SK-N-SH (cell line): ENCODE measurements at regions not wholly inside any gene's neighbourhood (a gene's known extent, or its start where the extent isn't known, plus 50 kb on each side); places are given as distances from the start of the nearest gene placed in this dataset.

Source experiments
- CTCF ChIA-PET: fragments of 300-600, 350-600 bp; formaldehyde crosslinking; extraction: SDS; loops from one replicate; lab custom pipeline; 2021; lab: Yijun Ruan, JAX
- POLR2A ChIA-PET: fragments of 350-600 bp; sonication (Branson Sonifier 250); formaldehyde crosslinking; extraction: SDS; loops from one replicate; lab custom pipeline; 2020; ENCODE audit warnings: antibody characterized with exemption, inconsistent platforms; lab: Yijun Ruan, JAX
- DNase-seq: peaks from one replicate; pipeline ENCODE4 v3.0.0; 2012
- H2AFZ ChIP-seq: fragments of 200-600 bp; sonication (generic); 2 replicates; pipeline ENCODE4 v1.8.1; 2016; ENCODE audit warnings: antibody characterized with exemption, mild to moderate bottlenecking, low read depth
- H3F3A ChIP-seq: fragments of 200-600 bp; sonication (generic); replicated peaks from 2 replicates; pipeline ENCODE3; 2016; ENCODE audit warnings: antibody characterized with exemption, mild to moderate bottlenecking; ENCODE audit not compliant: insufficient read depth
- H3K27ac ChIP-seq, 2 experiments: fragments of 200-500 bp in 1 of 2; fragments of 200-600 bp in 1 of 2; sonication (Bioruptor generic) in 1 of 2; sonication (generic), shearing (Covaris generic) in 1 of 2; 2 replicates each; pipeline versions ENCODE4 v1.5.1 to v1.6.1; 2014 to 2016; ENCODE audit warnings: low read depth in 2 of 2, inconsistent platforms in 1 of 2, low read length in 1 of 2, mild to moderate bottlenecking in 1 of 2, mixed read lengths in 1 of 2
- H3K27me3 ChIP-seq: fragments of 200-600 bp; sonication (generic), shearing (Covaris generic); 2 replicates; pipeline ENCODE4 v1.6.1; 2016; ENCODE audit warnings: mixed run types; ENCODE audit not compliant: insufficient read depth
- H3K36me3 ChIP-seq, 2 experiments: fragments of 200-500 bp in 1 of 2; fragments of 200-600 bp in 1 of 2; sonication (Bioruptor generic) in 1 of 2; sonication (generic) in 1 of 2; replicated peaks in 1 of 2; 2 replicates each; pipeline versions ENCODE3 to v1.5.1; 2014 to 2016; ENCODE audit warnings: low read length in 1 of 2, mild to moderate bottlenecking in 1 of 2; ENCODE audit not compliant: insufficient read depth in 2 of 2, control insufficient read depth in 1 of 2
- H3K4me1 ChIP-seq, 2 experiments: fragments of 200-500 bp in 1 of 2; fragments of 200-600 bp in 1 of 2; sonication (Bioruptor generic) in 1 of 2; sonication (generic), shearing (Covaris generic) in 1 of 2; 2 replicates each; pipeline versions ENCODE4 v1.5.1 to v1.6.1; 2014 to 2016; ENCODE audit warnings: low read depth in 1 of 2, low read length in 1 of 2, mixed run types in 1 of 2; ENCODE audit not compliant: insufficient read depth in 2 of 2, control insufficient read depth in 1 of 2
- H3K4me2 ChIP-seq: fragments of 200-600 bp; sonication (generic), shearing (Covaris generic); 2 replicates; pipeline ENCODE4 v1.6.1; 2017; ENCODE audit warnings: mixed run types
- H3K4me3 ChIP-seq, 2 experiments: fragments of 200-500 bp in 1 of 2; fragments of 200-600 bp in 1 of 2; sonication (Bioruptor generic) in 1 of 2; sonication (generic), shearing (Covaris generic) in 1 of 2; 2 replicates each; pipeline versions ENCODE4 v1.5.1 to v1.8.1; 2014 to 2016; ENCODE audit warnings: low read depth in 2 of 2, inconsistent platforms in 1 of 2, low read length in 1 of 2, mild to moderate bottlenecking in 1 of 2, mixed read lengths in 1 of 2, moderate library complexity in 1 of 2
- H3K79me2 ChIP-seq: fragments of 200-600 bp; sonication (generic); 2 replicates; pipeline ENCODE4 v1.8.1; 2017; ENCODE audit warnings: mild to moderate bottlenecking; ENCODE audit not compliant: insufficient read depth
- H3K9ac ChIP-seq: fragments of 200-600 bp; sonication (generic); 2 replicates; pipeline ENCODE4 v1.6.1; 2017; ENCODE audit warnings: mixed run types
- H3K9me2 ChIP-seq: fragments of 200-600 bp; sonication (generic); 2 replicates; pipeline ENCODE4 v1.6.1; 2017; ENCODE audit warnings: mixed run types
- H3K9me3 ChIP-seq: fragments of 200-600 bp; sonication (generic); 2 replicates; pipeline ENCODE4 v1.6.1; 2017; ENCODE audit warnings: mixed run types, mild to moderate bottlenecking, moderate library complexity
- H4K20me1 ChIP-seq: fragments of 200-600 bp; sonication (generic); 2 replicates; pipeline ENCODE4 v1.6.1; 2017; ENCODE audit warnings: mild to moderate bottlenecking, mixed run types; ENCODE audit not compliant: insufficient read depth
- CHD2 ChIP-seq: fragments of 150-350 bp; IDR thresholded peaks from 2 replicates; pipeline ENCODE4 v1.6.1; 2018; ENCODE audit warnings: low read length; ENCODE audit not compliant: partially characterized antibody
- CTCF ChIP-seq: fragments of 200-600 bp; sonication (generic); IDR thresholded peaks from 2 replicates; pipeline ENCODE4 v1.6.1; 2017; ENCODE audit warnings: antibody characterized with exemption, mild to moderate bottlenecking, moderate library complexity
- ELF1 ChIP-seq: IDR thresholded peaks from 2 replicates; pipeline ENCODE4 v1.4.0; 2012
- EP300 ChIP-seq, 2 experiments: IDR thresholded peaks; 2 replicates each; pipeline versions ENCODE4 v1.4.0 to v1.6.1; 2012; ENCODE audit warnings: borderline replicate concordance in 1 of 2, low read depth in 1 of 2, low read length in 1 of 2
- EZH2phosphoT487 ChIP-seq: fragments of 200-600 bp; sonication (generic); IDR thresholded peaks from 2 replicates; pipeline ENCODE4 v1.6.1; 2017; ENCODE audit warnings: low read depth, mixed run types, mild to moderate bottlenecking, antibody characterized with exemption, moderate library complexity, borderline replicate concordance
- GABPA ChIP-seq: IDR thresholded peaks from 2 replicates; pipeline ENCODE4 v1.4.0; 2012; ENCODE audit warnings: low read depth, mild to moderate bottlenecking
- GATA2 ChIP-seq: sonication (generic); formaldehyde crosslinking; IDR thresholded peaks from 2 replicates; pipeline ENCODE4 v1.5.0; 2020; ENCODE audit warnings: mild to moderate bottlenecking, missing genetic modification reagents
- IRF3 ChIP-seq: fragments of 150-350 bp; IDR thresholded peaks from 2 replicates; pipeline ENCODE4 v1.6.1; 2016; ENCODE audit warnings: mild to moderate bottlenecking, low read depth, low read length
- JUND ChIP-seq: IDR thresholded peaks from 2 replicates; pipeline ENCODE4 v1.4.0; 2012
- MAX ChIP-seq: IDR thresholded peaks from 2 replicates; pipeline ENCODE4 v1.4.0; 2012; ENCODE audit warnings: low read depth
- MEF2A ChIP-seq: IDR thresholded peaks from 2 replicates; pipeline ENCODE4 v1.4.0; 2012; ENCODE audit warnings: low read depth, borderline replicate concordance
- MXI1 ChIP-seq: IDR thresholded peaks from 2 replicates; pipeline ENCODE4 v1.6.1; 2012; ENCODE audit warnings: mild to moderate bottlenecking, low read depth, low read length, improper control_type of control experiment
- NFIC ChIP-seq: IDR thresholded peaks from 2 replicates; pipeline ENCODE4 v1.4.0; 2012; ENCODE audit warnings: borderline replicate concordance
- NRF1 ChIP-seq: IDR thresholded peaks from 2 replicates; pipeline ENCODE4 v1.6.1; 2012; ENCODE audit warnings: low read depth, mild to moderate bottlenecking, low read length
- POLR2AphosphoS5 ChIP-seq: IDR thresholded peaks from 2 replicates; pipeline ENCODE4 v1.6.1; 2012; ENCODE audit warnings: low read depth, low read length
- RAD21 ChIP-seq: IDR thresholded peaks from 2 replicates; pipeline ENCODE4 v1.6.1; 2012; ENCODE audit warnings: mild to moderate bottlenecking, low read length
- RCOR1 ChIP-seq: fragments of 150-350 bp; IDR thresholded peaks from 2 replicates; pipeline ENCODE4 v1.6.1; 2017; ENCODE audit warnings: antibody characterized with exemption, low read length
- REST ChIP-seq: IDR thresholded peaks from 2 replicates; pipeline ENCODE4 v1.6.1; 2012; ENCODE audit warnings: mild to moderate bottlenecking, low read depth, low read length, moderate library complexity
- RXRA ChIP-seq: IDR thresholded peaks from 2 replicates; pipeline ENCODE4 v1.4.0; 2012; ENCODE audit warnings: low read depth, mild to moderate bottlenecking, borderline replicate concordance
- SMC3 ChIP-seq: IDR thresholded peaks from 2 replicates; pipeline ENCODE4 v1.6.1; 2012; ENCODE audit warnings: low read depth, low read length, improper control_type of control experiment
- TAF1 ChIP-seq: IDR thresholded peaks from 2 replicates; pipeline ENCODE4 v1.6.1; 2012; ENCODE audit warnings: low read depth, mild to moderate bottlenecking, low read length, moderate library complexity, borderline replicate concordance
- TCF12 ChIP-seq: IDR thresholded peaks from 2 replicates; pipeline ENCODE4 v1.4.0; 2012
- YY1 ChIP-seq: IDR thresholded peaks from 2 replicates; pipeline ENCODE4 v1.4.0; 2012; ENCODE audit warnings: low read depth, mild to moderate bottlenecking
- WGBS: methylation state at CpG from one replicate; pipeline ENCODE4 v1.1.6; 2017; ENCODE audit warnings: low lambda C conversion rate; 5-methylcytosine and 5-hydroxymethylcytosine counted together

- Histone ChIP-seq H3K27me3 (no peaks in the 10 kb centered on the region), H3K4me1 (peaks cover 3 to 15% of the 10 kb centered on the region in 2 experiments), H3F3A (peaks cover 17% of the 10 kb centered on the region), H2AFZ (no peak overlapping the region), H3K27ac (peak overlapping the region in 1 of 2 experiments; percentile 68; a peak in 2 of 4 replicates), H3K79me2 (no peaks in the 10 kb centered on the region), H4K20me1 (no peaks in the 10 kb centered on the region), H3K36me3 (no peaks in the 10 kb centered on the region), H3K9ac (no peak overlapping the region), H3K9me2 (no peaks in the 10 kb centered on the region), H3K9me3 (no peaks in the 10 kb centered on the region), H3K4me2 (peak overlapping the region; percentile 56; the same call in 1 of the 2 replicates), H3K4me3 (no peak overlapping the region; a peak in 1 of 4 replicates)
- TF ChIP-seq EZH2phosphoT487: no peak
- no peak for TF ChIP-seq RAD21
- no peak for TF ChIP-seq CHD2
- no peak for TF ChIP-seq MEF2A
- no peak for TF ChIP-seq YY1
- no peak for TF ChIP-seq TCF12
- TF ChIP-seq TAF1: no peak
- TF ChIP-seq MXI1: no peak
- TF ChIP-seq IRF3: no peak
- no peak for DNase-seq
- ChIA-PET CTCF (interaction anchor here (0.7 to 1.6 kb wide), 4 partner anchors 11 to 142 kb away, joined by 3 to 6 read pairs (median 4); partner anchors contain the start of gene ZNF608), POLR2A (no interaction called here)
- WGBS: 82% methylated on average over 6 of the region's 6 CpGs
Observed at GRCh38 chr5:124888622-124889485, 142.4 kb upstream of the ZNF608 start.

- Histone ChIP-seq H3F3A (peaks cover 17% of the 10 kb centered on the region), H2AFZ (no peak overlapping the region), H3K4me2 (peak overlapping the region; percentile 56; the same call in 1 of the 2 replicates), H3K4me1 (peaks cover 3 to 15% of the 10 kb centered on the region in 2 experiments), H3K4me3 (no peak overlapping the region; a peak in 1 of 4 replicates), H3K9ac (no peak overlapping the region), H3K79me2 (no peaks in the 10 kb centered on the region), H3K36me3 (no peaks in the 10 kb centered on the region), H3K9me3 (no peaks in the 10 kb centered on the region), H3K9me2 (no peaks in the 10 kb centered on the region), H3K27me3 (no peaks in the 10 kb centered on the region), H4K20me1 (no peaks in the 10 kb centered on the region), H3K27ac (peak overlapping the region in 1 of 2 experiments; percentile 68; a peak in 2 of 4 replicates)
- no peak for DNase-seq
- ChIA-PET CTCF (interaction anchor here (0.7 kb wide), 1 partner anchor 143 kb away, joined by 3 read pairs; the partner anchor contains the start of gene ZNF608), POLR2A (no interaction called here)
- 41% methylated on average over 2 of the region's 2 CpGs for WGBS
- no peak for TF ChIP-seq REST
- TF ChIP-seq TCF12: no peak
- no peak for TF ChIP-seq MAX
- TF ChIP-seq RAD21: no peak
- TF ChIP-seq CTCF: no peak
- TF ChIP-seq RXRA: no peak
- TF ChIP-seq EP300 (IDR thresholded peaks at IDR 0.05; ENCODE audit: borderline replicate concordance in 1 of 2, low read depth in 1 of 2, low read length in 1 of 2): no peak
- TF ChIP-seq ELF1: no peak
- TF ChIP-seq NFIC: no peak
- TF ChIP-seq RCOR1: no peak
- TF ChIP-seq GATA2 (CRISPR knock-in tag): no peak
- TF ChIP-seq POLR2AphosphoS5: no peak
- TF ChIP-seq GABPA: no peak
- no peak for TF ChIP-seq NRF1
- TF ChIP-seq MXI1: no peak
- no peak for TF ChIP-seq JUND
- no peak for TF ChIP-seq SMC3
Observed at GRCh38 chr5:124889486-124889825, 143.0 kb upstream of the ZNF608 start.
